ENCODE measurements at regions not wholly inside any gene's neighbourhood (a gene's known extent, or its start where the extent isn't known, plus 50 kb on each side); places are given as distances from the start of the nearest gene placed in this dataset.

DNA sequence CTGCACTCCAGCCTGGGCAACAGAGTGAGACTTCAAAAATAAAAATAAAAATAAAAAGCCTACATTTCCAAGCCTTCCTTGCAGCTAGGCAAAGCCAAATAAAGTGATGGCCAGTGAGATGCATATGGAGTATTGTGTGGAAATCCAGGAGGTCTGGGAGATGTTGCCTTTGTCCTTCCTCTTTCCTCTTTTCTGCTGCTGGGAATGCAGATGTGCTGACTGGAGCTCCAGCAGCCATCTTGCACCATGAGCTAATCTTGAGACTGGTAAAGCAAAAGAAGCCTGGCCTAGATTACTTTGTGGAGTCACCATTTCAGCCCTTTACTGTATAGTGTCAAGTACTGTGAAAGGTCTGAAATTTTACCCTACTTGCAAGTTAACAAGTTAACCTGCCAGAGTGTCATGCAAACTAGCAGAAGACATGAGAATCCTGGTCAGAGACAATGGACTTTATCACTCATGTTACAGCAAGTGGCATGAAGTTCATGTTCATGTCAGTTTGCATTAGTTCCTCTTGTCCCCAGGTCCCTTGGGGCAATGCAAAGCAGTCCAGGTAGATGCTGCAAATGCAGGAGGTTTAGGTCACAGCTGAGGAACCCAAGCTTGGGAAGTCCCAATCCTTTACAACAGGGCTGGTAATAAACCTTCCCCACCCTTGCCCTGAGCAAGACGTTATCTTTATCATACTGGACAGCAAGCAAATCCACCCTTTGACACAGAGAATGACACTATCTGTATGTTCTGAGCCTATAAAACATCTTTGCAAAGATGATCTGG lies 103.1 kb downstream of the TLE3 start:
- TF ChIP-seq, protein P1, sequence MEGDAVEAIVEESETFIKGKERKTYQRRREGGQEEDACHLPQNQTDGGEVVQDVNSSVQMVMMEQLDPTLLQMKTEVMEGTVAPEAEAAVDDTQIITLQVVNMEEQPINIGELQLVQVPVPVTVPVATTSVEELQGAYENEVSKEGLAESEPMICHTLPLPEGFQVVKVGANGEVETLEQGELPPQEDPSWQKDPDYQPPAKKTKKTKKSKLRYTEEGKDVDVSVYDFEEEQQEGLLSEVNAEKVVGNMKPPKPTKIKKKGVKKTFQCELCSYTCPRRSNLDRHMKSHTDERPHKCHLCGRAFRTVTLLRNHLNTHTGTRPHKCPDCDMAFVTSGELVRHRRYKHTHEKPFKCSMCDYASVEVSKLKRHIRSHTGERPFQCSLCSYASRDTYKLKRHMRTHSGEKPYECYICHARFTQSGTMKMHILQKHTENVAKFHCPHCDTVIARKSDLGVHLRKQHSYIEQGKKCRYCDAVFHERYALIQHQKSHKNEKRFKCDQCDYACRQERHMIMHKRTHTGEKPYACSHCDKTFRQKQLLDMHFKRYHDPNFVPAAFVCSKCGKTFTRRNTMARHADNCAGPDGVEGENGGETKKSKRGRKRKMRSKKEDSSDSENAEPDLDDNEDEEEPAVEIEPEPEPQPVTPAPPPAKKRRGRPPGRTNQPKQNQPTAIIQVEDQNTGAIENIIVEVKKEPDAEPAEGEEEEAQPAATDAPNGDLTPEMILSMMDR (IDR thresholded peaks at IDR 0.05) = no peak
- TF ChIP-seq TCF7L2 (IDR thresholded peaks at IDR 0.05; ENCODE audit: low read depth, low read length) (no peak), POLR2AphosphoS5 (IDR thresholded peaks at IDR 0.05; ENCODE audit: low read depth, low read length) (no peak)
- TF ChIP-seq, protein P2, sequence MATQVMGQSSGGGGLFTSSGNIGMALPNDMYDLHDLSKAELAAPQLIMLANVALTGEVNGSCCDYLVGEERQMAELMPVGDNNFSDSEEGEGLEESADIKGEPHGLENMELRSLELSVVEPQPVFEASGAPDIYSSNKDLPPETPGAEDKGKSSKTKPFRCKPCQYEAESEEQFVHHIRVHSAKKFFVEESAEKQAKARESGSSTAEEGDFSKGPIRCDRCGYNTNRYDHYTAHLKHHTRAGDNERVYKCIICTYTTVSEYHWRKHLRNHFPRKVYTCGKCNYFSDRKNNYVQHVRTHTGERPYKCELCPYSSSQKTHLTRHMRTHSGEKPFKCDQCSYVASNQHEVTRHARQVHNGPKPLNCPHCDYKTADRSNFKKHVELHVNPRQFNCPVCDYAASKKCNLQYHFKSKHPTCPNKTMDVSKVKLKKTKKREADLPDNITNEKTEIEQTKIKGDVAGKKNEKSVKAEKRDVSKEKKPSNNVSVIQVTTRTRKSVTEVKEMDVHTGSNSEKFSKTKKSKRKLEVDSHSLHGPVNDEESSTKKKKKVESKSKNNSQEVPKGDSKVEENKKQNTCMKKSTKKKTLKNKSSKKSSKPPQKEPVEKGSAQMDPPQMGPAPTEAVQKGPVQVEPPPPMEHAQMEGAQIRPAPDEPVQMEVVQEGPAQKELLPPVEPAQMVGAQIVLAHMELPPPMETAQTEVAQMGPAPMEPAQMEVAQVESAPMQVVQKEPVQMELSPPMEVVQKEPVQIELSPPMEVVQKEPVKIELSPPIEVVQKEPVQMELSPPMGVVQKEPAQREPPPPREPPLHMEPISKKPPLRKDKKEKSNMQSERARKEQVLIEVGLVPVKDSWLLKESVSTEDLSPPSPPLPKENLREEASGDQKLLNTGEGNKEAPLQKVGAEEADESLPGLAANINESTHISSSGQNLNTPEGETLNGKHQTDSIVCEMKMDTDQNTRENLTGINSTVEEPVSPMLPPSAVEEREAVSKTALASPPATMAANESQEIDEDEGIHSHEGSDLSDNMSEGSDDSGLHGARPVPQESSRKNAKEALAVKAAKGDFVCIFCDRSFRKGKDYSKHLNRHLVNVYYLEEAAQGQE (IDR thresholded peaks at IDR 0.05; ENCODE audit: insufficient read depth in 1 of 2, low read depth in 2 of 2, low read length in 1 of 2) = no peak
